Stimulated activated naive B cell treated with anti-CD40 and anti-IgM and Interleukin-4, amounts not matched to agents 10 μg/mL and 1 μg/mL and 100 μg/mL, for 72 hours (primary cell): ENCODE measurements at regions not wholly inside any gene's neighbourhood (a gene's known extent, or its start where the extent isn't known, plus 50 kb on each side); places are given as distances from the start of the nearest gene placed in this dataset.
"Not testable (repeated sequence)": the region's sequence is repeated elsewhere in the genome, so short reads cannot be mapped to it uniquely, and the experiment has no call there.

Experiments
- ATAC-seq, 2 donors: fragments of 150-1000 bp; cut with Tn5 transposase; replicated peaks; 2 replicates each; pipeline ENCODE4 v1.10.0; 2021; ENCODE audit warnings: moderate library complexity in 1 of 2
- DNase-seq: peaks from one replicate; pipeline ENCODE4 v3.0.0; 2021
- H3K27ac Mint-ChIP-seq: one replicate; pipeline ENCODE4 v1.8.0; 2022; ENCODE audit warnings: mild to moderate bottlenecking, mixed read lengths
- H3K27me3 Mint-ChIP-seq, 2 donors: one replicate each; pipeline ENCODE4 v1.8.0; 2022; ENCODE audit warnings: mixed read lengths in 2 of 2
- H3K36me3 Mint-ChIP-seq, 2 donors: one replicate each; pipeline ENCODE4 v1.8.0; 2022; ENCODE audit warnings: mixed read lengths in 2 of 2, mild to moderate bottlenecking in 1 of 2
- H3K4me1 Mint-ChIP-seq, 2 donors: one replicate each; pipeline ENCODE4 v1.8.0; 2022; ENCODE audit warnings: mixed read lengths in 2 of 2, mild to moderate bottlenecking in 1 of 2
- H3K4me3 Mint-ChIP-seq, 2 donors: one replicate each; pipeline ENCODE4 v1.8.0; 2022; ENCODE audit warnings: mild to moderate bottlenecking in 2 of 2, mixed read lengths in 2 of 2, moderate library complexity in 1 of 2
- H3K9me3 Mint-ChIP-seq, 2 donors: one replicate each; pipeline ENCODE4 v1.8.0; 2022; ENCODE audit warnings: mixed read lengths in 2 of 2, mild to moderate bottlenecking in 1 of 2

GRCh38 chr1:196160066-196160795, 448.0 kb downstream of the KCNT2 start:
- no peak overlapping the region for H3K27ac Mint-ChIP-seq
- no peaks in the 10 kb centered on the region for H3K36me3 Mint-ChIP-seq
- no peaks in the 10 kb centered on the region for H3K27me3 Mint-ChIP-seq
- peaks cover 0 to 2% of the 10 kb centered on the region in 2 donors for H3K9me3 Mint-ChIP-seq
- H3K4me1 Mint-ChIP-seq = no peaks in the 10 kb centered on the region
- no peak for DNase-seq
- ATAC-seq = no peak
- no peak overlapping the region for H3K4me3 Mint-ChIP-seq

GRCh38 chr1:196155586-196155985, 452.7 kb downstream of the KCNT2 start:
- no peak for ATAC-seq
- H3K27ac Mint-ChIP-seq = no peak overlapping the region
- no peak overlapping the region for H3K4me3 Mint-ChIP-seq
- H3K36me3 Mint-ChIP-seq = no peaks in the 10 kb centered on the region
- no peaks in the 10 kb centered on the region for H3K27me3 Mint-ChIP-seq
- H3K9me3 Mint-ChIP-seq = no peaks in the 10 kb centered on the region
- DNase-seq = no peak
- no peaks in the 10 kb centered on the region for H3K4me1 Mint-ChIP-seq

GRCh38 chr1:196152975-196153374, 455.3 kb downstream of the KCNT2 start:
- Mint-ChIP-seq H3K27me3 (no peaks in the 10 kb centered on the region), H3K4me1 (no peaks in the 10 kb centered on the region), H3K4me3 (no peak overlapping the region), H3K9me3 (no peaks in the 10 kb centered on the region), H3K27ac (no peak overlapping the region), H3K36me3 (no peaks in the 10 kb centered on the region)
- DNase-seq (no peak), ATAC-seq (peak in 1 of 2 donors; percentile 36)

- Mint-ChIP-seq H3K27me3 (no peaks in the 10 kb centered on the region), H3K4me1 (no peaks in the 10 kb centered on the region), H3K9me3 (no peaks in the 10 kb centered on the region), H3K27ac (peak overlapping the region; percentile 4), H3K4me3 (no peak overlapping the region), H3K36me3 (no peaks in the 10 kb centered on the region)
- DNase-seq (no peak), ATAC-seq (peak; percentile 27 to 31)
These were observed 456.2 kb downstream of the KCNT2 start for GRCh38 chr1:196152086-196152485.

GRCh38 chr1:196148367-196148970, 459.8 kb downstream of the KCNT2 start:
- DNase-seq = no peak

GRCh38 chr1:196147530-196147929, 460.7 kb downstream of the KCNT2 start:
- Mint-ChIP-seq H3K4me3 (no peak overlapping the region), H3K27me3 (no peaks in the 10 kb centered on the region), H3K4me1 (no peaks in the 10 kb centered on the region), H3K9me3 (no peaks in the 10 kb centered on the region), H3K27ac (no peak overlapping the region), H3K36me3 (no peaks in the 10 kb centered on the region)
- ATAC-seq (no peak), DNase-seq (no peak)

More at GRCh38 chr1:196148367-196148970, 459.8 kb downstream of the KCNT2 start:
- no peak overlapping the region for H3K27ac Mint-ChIP-seq
- no peaks in the 10 kb centered on the region for H3K4me1 Mint-ChIP-seq
- H3K27me3 Mint-ChIP-seq = no peaks in the 10 kb centered on the region
- peak; percentile 36 to 54 for ATAC-seq
- no peak overlapping the region for H3K4me3 Mint-ChIP-seq
- no peaks in the 10 kb centered on the region for H3K36me3 Mint-ChIP-seq
- no peaks in the 10 kb centered on the region for H3K9me3 Mint-ChIP-seq

GRCh38 chr1:196145151-196145550, 463.1 kb downstream of the KCNT2 start:
- H3K9me3 Mint-ChIP-seq, H3K27ac Mint-ChIP-seq, H3K4me1 Mint-ChIP-seq, H3K36me3 Mint-ChIP-seq, DNase-seq, H3K4me3 Mint-ChIP-seq, H3K27me3 Mint-ChIP-seq, ATAC-seq: not testable (repeated sequence)

GRCh38 chr1:196144588-196144987, 463.7 kb downstream of the KCNT2 start:
- no peaks in the 10 kb centered on the region for H3K9me3 Mint-ChIP-seq
- no peak for ATAC-seq
- H3K4me3 Mint-ChIP-seq = no peak overlapping the region
- H3K27ac Mint-ChIP-seq = no peak overlapping the region
- H3K4me1 Mint-ChIP-seq = no peaks in the 10 kb centered on the region
- no peaks in the 10 kb centered on the region for H3K27me3 Mint-ChIP-seq
- DNase-seq = no peak
- H3K36me3 Mint-ChIP-seq = no peaks in the 10 kb centered on the region

GRCh38 chr1:196143602-196144342, 464.5 kb downstream of the KCNT2 start:
- no peak overlapping the region for H3K27ac Mint-ChIP-seq
- ATAC-seq (no peak), DNase-seq (no peak)
- H3K9me3 Mint-ChIP-seq = no peaks in the 10 kb centered on the region
- H3K27me3 Mint-ChIP-seq = no peaks in the 10 kb centered on the region
- H3K4me3 Mint-ChIP-seq = no peak overlapping the region
- H3K4me1 Mint-ChIP-seq = no peaks in the 10 kb centered on the region
- no peaks in the 10 kb centered on the region for H3K36me3 Mint-ChIP-seq

- H3K9me3 Mint-ChIP-seq = peaks cover 0 to 2% of the 10 kb centered on the region in 2 donors
- H3K4me3 Mint-ChIP-seq = no peak overlapping the region
- no peaks in the 10 kb centered on the region for H3K4me1 Mint-ChIP-seq
- H3K27me3 Mint-ChIP-seq = no peaks in the 10 kb centered on the region
- ATAC-seq (no peak), DNase-seq (no peak)
- H3K27ac Mint-ChIP-seq = no peak overlapping the region
- H3K36me3 Mint-ChIP-seq = no peaks in the 10 kb centered on the region
These were observed 466.1 kb downstream of the KCNT2 start for GRCh38 chr1:196142111-196142640.

GRCh38 chr1:196136396-196136795, 471.8 kb downstream of the KCNT2 start:
- H3K27ac Mint-ChIP-seq = no peak overlapping the region
- H3K36me3 Mint-ChIP-seq = no peaks in the 10 kb centered on the region
- ATAC-seq = no peak
- peaks cover 0 to 2% of the 10 kb centered on the region in 2 donors for H3K9me3 Mint-ChIP-seq
- no peak for DNase-seq
- no peaks in the 10 kb centered on the region for H3K27me3 Mint-ChIP-seq
- H3K4me1 Mint-ChIP-seq = no peaks in the 10 kb centered on the region
- H3K4me3 Mint-ChIP-seq = no peak overlapping the region

GRCh38 chr1:196131691-196132090, 476.5 kb downstream of the KCNT2 start:
- Mint-ChIP-seq H3K4me3 (no peak overlapping the region), H3K4me1 (no peaks in the 10 kb centered on the region), H3K9me3 (no peaks in the 10 kb centered on the region)

GRCh38 chr1:196128835-196129234, 479.4 kb downstream of the KCNT2 start:
- H3K9me3 Mint-ChIP-seq = no peaks in the 10 kb centered on the region
- no peaks in the 10 kb centered on the region for H3K4me1 Mint-ChIP-seq
- H3K27ac Mint-ChIP-seq = no peak overlapping the region
- DNase-seq = no peak
- ATAC-seq = no peak
- H3K4me3 Mint-ChIP-seq = no peak overlapping the region
- H3K36me3 Mint-ChIP-seq = no peaks in the 10 kb centered on the region
- H3K27me3 Mint-ChIP-seq = no peaks in the 10 kb centered on the region

More at GRCh38 chr1:196131691-196132090, 476.5 kb downstream of the KCNT2 start:
- no peaks in the 10 kb centered on the region for H3K27me3 Mint-ChIP-seq
- no peak overlapping the region for H3K27ac Mint-ChIP-seq
- no peaks in the 10 kb centered on the region for H3K36me3 Mint-ChIP-seq
- no peak for DNase-seq
- ATAC-seq = no peak

- no peak overlapping the region for H3K27ac Mint-ChIP-seq
- H3K4me1 Mint-ChIP-seq = no peaks in the 10 kb centered on the region
- no peaks in the 10 kb centered on the region for H3K27me3 Mint-ChIP-seq
- H3K36me3 Mint-ChIP-seq = no peaks in the 10 kb centered on the region
- H3K9me3 Mint-ChIP-seq = no peaks in the 10 kb centered on the region
- no peak for DNase-seq
- no peak for ATAC-seq
- no peak overlapping the region for H3K4me3 Mint-ChIP-seq
These were observed 487.1 kb downstream of the KCNT2 start for GRCh38 chr1:196121181-196121580.
